Ishikawa (cell line): ENCODE measurements at regions not wholly inside any gene's neighbourhood (a gene's known extent, or its start where the extent isn't known, plus 50 kb on each side); places are given as distances from the start of the nearest gene placed in this dataset.

ENCODE experiments used
- CEBPB ChIP-seq: IDR thresholded peaks from 2 replicates; pipeline ENCODE4 v1.6.1; 2012
- CREB1 ChIP-seq: IDR thresholded peaks from 2 replicates; pipeline ENCODE4 v1.6.1; 2012; ENCODE audit warnings: low read depth
- EGR1 ChIP-seq: IDR thresholded peaks from 2 replicates; pipeline ENCODE4 v1.6.1; 2012
- EP300 ChIP-seq: IDR thresholded peaks from 2 replicates; pipeline ENCODE4 v1.6.1; 2012; ENCODE audit warnings: borderline replicate concordance
- FOXM1 ChIP-seq: IDR thresholded peaks from 2 replicates; pipeline ENCODE4 v1.6.1; 2012; ENCODE audit warnings: low read depth, borderline replicate concordance
- MAX ChIP-seq: IDR thresholded peaks from 2 replicates; pipeline ENCODE4 v1.6.1; 2012
- NFIC ChIP-seq: IDR thresholded peaks from 2 replicates; pipeline ENCODE4 v1.6.1; 2012
- RAD21 ChIP-seq: IDR thresholded peaks from 2 replicates; pipeline ENCODE4 v1.6.1; 2012; ENCODE audit warnings: low read depth
- TAF1 ChIP-seq: IDR thresholded peaks from 2 replicates; pipeline ENCODE4 v1.6.1; 2012; ENCODE audit warnings: low read depth, mild to moderate bottlenecking
- TCF12 ChIP-seq: IDR thresholded peaks from 2 replicates; pipeline ENCODE4 v1.6.1; 2012; ENCODE audit warnings: low read depth
- TEAD4 ChIP-seq: IDR thresholded peaks from 2 replicates; pipeline ENCODE4 v1.6.1; 2012
- YY1 ChIP-seq: IDR thresholded peaks from 2 replicates; pipeline ENCODE4 v1.6.1; 2012; ENCODE audit warnings: low read depth
- ZBTB7A ChIP-seq: IDR thresholded peaks from 2 replicates; pipeline ENCODE4 v1.6.1; 2012; ENCODE audit warnings: low read depth
- TF ChIP-seq, protein P1 (sequence below): IDR thresholded peaks from 2 replicates; pipeline ENCODE4 v1.6.1; 2012
- TF ChIP-seq, protein P2 (sequence below): IDR thresholded peaks from 2 replicates; pipeline ENCODE4 v1.6.1; 2012; ENCODE audit warnings: low read depth, mild to moderate bottlenecking

- TF ChIP-seq TCF12 (0 out of 2 replicates have a peak, but pooled peaks have one; percentile 46), YY1 (no peak), TEAD4 (peak; percentile 81), MAX (no peak; the same call in 1 of the 2 replicates), NFIC (0 out of 2 replicates have a peak, but pooled peaks have one; percentile 31)
- TF ChIP-seq, protein P1, sequence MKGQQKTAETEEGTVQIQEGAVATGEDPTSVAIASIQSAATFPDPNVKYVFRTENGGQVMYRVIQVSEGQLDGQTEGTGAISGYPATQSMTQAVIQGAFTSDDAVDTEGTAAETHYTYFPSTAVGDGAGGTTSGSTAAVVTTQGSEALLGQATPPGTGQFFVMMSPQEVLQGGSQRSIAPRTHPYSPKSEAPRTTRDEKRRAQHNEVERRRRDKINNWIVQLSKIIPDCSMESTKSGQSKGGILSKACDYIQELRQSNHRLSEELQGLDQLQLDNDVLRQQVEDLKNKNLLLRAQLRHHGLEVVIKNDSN: no peak
Measured at GRCh38 chr1:118786454-118787155, 201.5 kb downstream of the TBX15 start.

GRCh38 chr1:118785246-118785645 is 202.9 kb downstream of the TBX15 start:
- TF ChIP-seq NFIC: peak; percentile 79
- no peak for TF ChIP-seq YY1
- TF ChIP-seq, protein P2, sequence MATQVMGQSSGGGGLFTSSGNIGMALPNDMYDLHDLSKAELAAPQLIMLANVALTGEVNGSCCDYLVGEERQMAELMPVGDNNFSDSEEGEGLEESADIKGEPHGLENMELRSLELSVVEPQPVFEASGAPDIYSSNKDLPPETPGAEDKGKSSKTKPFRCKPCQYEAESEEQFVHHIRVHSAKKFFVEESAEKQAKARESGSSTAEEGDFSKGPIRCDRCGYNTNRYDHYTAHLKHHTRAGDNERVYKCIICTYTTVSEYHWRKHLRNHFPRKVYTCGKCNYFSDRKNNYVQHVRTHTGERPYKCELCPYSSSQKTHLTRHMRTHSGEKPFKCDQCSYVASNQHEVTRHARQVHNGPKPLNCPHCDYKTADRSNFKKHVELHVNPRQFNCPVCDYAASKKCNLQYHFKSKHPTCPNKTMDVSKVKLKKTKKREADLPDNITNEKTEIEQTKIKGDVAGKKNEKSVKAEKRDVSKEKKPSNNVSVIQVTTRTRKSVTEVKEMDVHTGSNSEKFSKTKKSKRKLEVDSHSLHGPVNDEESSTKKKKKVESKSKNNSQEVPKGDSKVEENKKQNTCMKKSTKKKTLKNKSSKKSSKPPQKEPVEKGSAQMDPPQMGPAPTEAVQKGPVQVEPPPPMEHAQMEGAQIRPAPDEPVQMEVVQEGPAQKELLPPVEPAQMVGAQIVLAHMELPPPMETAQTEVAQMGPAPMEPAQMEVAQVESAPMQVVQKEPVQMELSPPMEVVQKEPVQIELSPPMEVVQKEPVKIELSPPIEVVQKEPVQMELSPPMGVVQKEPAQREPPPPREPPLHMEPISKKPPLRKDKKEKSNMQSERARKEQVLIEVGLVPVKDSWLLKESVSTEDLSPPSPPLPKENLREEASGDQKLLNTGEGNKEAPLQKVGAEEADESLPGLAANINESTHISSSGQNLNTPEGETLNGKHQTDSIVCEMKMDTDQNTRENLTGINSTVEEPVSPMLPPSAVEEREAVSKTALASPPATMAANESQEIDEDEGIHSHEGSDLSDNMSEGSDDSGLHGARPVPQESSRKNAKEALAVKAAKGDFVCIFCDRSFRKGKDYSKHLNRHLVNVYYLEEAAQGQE: no peak
- TF ChIP-seq EP300: no peak
- no peak for TF ChIP-seq RAD21
- TF ChIP-seq CEBPB: no peak
- TF ChIP-seq MAX: no peak
- no peak for TF ChIP-seq TEAD4

DNA sequence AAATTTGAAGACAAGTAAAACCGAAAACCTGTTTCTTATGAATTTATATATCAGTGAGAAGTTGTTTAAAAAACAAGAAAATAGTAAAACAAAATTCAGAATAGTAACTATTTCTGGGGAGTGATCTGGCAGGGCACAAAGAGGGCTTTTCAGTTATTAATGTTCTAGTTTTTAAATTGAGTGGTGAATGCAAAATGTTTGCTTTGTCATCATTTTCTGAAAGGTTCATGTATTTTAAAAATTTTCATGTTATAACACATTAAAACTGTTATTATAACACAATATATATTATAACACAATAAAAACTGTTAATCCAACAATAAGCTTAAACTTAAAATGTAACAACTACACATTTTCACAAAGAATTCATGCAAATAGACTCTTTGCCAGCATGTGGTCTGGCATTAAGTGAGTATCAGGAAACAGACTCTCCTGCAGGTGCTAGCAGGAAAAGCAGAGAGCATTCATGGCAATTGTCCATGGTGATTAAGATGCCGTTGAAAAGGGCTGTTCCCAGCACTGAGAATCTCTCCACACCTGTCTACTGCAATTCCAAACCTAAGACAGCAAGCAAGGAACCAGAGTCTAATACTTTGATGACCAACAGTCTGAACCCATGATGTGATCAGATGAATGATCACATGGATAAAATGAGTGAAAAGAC is 204.9 kb downstream of the TBX15 start:
- TF ChIP-seq EGR1 (no peak), EP300 (peak; percentile 70; the same call in 1 of the 2 replicates), MAX (peak; percentile 31; the same call in 1 of the 2 replicates), TEAD4 (peak; percentile 66), CEBPB (no peak), RAD21 (no peak), YY1 (no peak), ZBTB7A (no peak), TCF12 (peak; percentile 81), TAF1 (no peak), FOXM1 (peak; percentile 35; the same call in 1 of the 2 replicates), NFIC (peak; percentile 75), CREB1 (no peak)
- TF ChIP-seq, protein P2: peak; percentile 25; the same call in 1 of the 2 replicates
- TF ChIP-seq, protein P1: 0 out of 2 replicates have a peak, but pooled peaks have one; percentile 17

DNA sequence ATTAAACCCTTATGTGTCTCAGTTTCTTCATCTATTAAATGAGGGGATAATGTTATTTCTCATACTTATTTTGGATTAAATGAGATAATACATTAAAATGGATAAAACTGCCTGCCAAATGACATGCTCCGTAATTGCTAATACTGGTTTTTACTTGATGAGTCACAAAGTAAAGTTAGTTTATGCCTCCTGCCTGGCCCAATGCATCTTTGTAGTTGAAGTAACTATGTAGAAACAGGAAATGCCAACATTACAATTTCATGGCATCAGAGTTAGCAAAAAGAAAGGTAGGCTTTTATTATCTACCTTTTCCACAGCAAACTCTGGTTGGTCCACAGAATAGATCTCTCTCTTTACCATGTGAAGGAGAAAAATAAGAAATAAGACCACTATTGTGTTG is 214.5 kb downstream of the TBX15 start:
- TF ChIP-seq RAD21 (no peak), NFIC (no peak), TEAD4 (no peak), TCF12 (no peak), FOXM1 (no peak), YY1 (no peak), CREB1 (no peak), CEBPB (no peak), EP300 (no peak), ZBTB7A (no peak), MAX (no peak)
- TF ChIP-seq, protein P1: no peak
- TF ChIP-seq, protein P2: no peak
